ENCODE measurements at regions not wholly inside any gene's neighbourhood (a gene's known extent, or its start where the extent isn't known, plus 50 kb on each side); places are given as distances from the start of the nearest gene placed in this dataset.

DNA sequence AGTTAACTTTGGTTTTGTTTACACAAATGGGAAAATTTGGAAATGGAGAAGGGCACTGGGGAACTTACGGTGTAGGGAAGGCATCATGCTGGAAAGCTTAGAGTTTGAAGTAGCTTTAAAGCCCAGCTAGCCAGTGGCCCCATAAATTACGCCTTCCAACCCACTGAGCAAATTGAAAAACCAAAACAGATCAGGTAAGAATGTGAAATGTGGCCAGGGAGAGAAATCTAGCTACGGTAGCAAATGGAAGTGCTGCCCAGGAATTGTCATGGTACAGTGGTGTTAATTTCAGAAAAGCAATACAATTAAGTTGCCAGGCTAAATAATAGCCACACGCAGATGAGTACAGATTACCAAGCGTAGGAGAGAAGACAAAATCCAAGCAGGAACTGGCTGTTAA, 654.8 kb downstream of the PRELID2 start:
- no peaks in the 10 kb centered on the region for H3K4me1 ChIP-seq (ENCODE audit: control insufficient read depth, extremely low read depth, insufficient read depth, low read length)
- no peaks in the 10 kb centered on the region for H3K36me3 ChIP-seq (ENCODE audit: control insufficient read depth in 2 of 2, extremely low read depth in 1 of 2, insufficient read depth in 2 of 2, low read length in 2 of 2)
- H3K9ac ChIP-seq (ENCODE audit: control insufficient read depth, extremely low read depth, insufficient read depth, low read length): no peak overlapping the region
- no peak for DNase-seq (ENCODE audit: low read depth, low spot score)
- H3K4me2 ChIP-seq (ENCODE audit: control insufficient read depth, extremely low read depth, insufficient read depth, low read depth, low read length): no peak overlapping the region
- H3K9me3 ChIP-seq (ENCODE audit: control insufficient read depth, low read depth, low read length): no peaks in the 10 kb centered on the region
- TF ChIP-seq EZH2 (IDR thresholded peaks at IDR 0.05; ENCODE audit: low read length): no peak
- TF ChIP-seq, protein P1, sequence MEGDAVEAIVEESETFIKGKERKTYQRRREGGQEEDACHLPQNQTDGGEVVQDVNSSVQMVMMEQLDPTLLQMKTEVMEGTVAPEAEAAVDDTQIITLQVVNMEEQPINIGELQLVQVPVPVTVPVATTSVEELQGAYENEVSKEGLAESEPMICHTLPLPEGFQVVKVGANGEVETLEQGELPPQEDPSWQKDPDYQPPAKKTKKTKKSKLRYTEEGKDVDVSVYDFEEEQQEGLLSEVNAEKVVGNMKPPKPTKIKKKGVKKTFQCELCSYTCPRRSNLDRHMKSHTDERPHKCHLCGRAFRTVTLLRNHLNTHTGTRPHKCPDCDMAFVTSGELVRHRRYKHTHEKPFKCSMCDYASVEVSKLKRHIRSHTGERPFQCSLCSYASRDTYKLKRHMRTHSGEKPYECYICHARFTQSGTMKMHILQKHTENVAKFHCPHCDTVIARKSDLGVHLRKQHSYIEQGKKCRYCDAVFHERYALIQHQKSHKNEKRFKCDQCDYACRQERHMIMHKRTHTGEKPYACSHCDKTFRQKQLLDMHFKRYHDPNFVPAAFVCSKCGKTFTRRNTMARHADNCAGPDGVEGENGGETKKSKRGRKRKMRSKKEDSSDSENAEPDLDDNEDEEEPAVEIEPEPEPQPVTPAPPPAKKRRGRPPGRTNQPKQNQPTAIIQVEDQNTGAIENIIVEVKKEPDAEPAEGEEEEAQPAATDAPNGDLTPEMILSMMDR (optimal IDR thresholded peaks at IDR 0.05 in 1 of 3, IDR thresholded peaks at IDR 0.05 in 1 of 3, conservative IDR thresholded peaks at IDR 0.05 in 1 of 3; ENCODE audit: extremely low read depth in 1 of 3, insufficient read depth in 2 of 3, low read length in 3 of 3): no peak
- no peak overlapping the region for H2AFZ ChIP-seq (ENCODE audit: control insufficient read depth, low read length)
- no peaks in the 10 kb centered on the region for H3K9me1 ChIP-seq (ENCODE audit: control insufficient read depth, extremely low read depth, insufficient read depth, low read length)
- H3K79me2 ChIP-seq (ENCODE audit: control insufficient read depth, insufficient read depth, low read length): no peaks in the 10 kb centered on the region
- H3K4me3 ChIP-seq (ENCODE audit: control insufficient read depth in 2 of 3, extremely low read depth in 1 of 3, insufficient read depth in 2 of 3, low read depth in 1 of 3, low read length in 3 of 3): no peak overlapping the region
- no peaks in the 10 kb centered on the region for H3K27me3 ChIP-seq (ENCODE audit: control insufficient read depth, extremely low read depth, insufficient read depth, low read length)
- H4K20me1 ChIP-seq (ENCODE audit: control insufficient read depth, extremely low read depth, insufficient read depth, low read length): no peaks in the 10 kb centered on the region
- no peak for FAIRE-seq
- H3K27ac ChIP-seq (ENCODE audit: control insufficient read depth, insufficient read depth, low read length): no peak overlapping the region
- dilution Hi-C loops (cut with MboI; ENCODE audit: extremely low pct_ligation_motif_present, low sequenced_read_pairs): no loop called here

DNA sequence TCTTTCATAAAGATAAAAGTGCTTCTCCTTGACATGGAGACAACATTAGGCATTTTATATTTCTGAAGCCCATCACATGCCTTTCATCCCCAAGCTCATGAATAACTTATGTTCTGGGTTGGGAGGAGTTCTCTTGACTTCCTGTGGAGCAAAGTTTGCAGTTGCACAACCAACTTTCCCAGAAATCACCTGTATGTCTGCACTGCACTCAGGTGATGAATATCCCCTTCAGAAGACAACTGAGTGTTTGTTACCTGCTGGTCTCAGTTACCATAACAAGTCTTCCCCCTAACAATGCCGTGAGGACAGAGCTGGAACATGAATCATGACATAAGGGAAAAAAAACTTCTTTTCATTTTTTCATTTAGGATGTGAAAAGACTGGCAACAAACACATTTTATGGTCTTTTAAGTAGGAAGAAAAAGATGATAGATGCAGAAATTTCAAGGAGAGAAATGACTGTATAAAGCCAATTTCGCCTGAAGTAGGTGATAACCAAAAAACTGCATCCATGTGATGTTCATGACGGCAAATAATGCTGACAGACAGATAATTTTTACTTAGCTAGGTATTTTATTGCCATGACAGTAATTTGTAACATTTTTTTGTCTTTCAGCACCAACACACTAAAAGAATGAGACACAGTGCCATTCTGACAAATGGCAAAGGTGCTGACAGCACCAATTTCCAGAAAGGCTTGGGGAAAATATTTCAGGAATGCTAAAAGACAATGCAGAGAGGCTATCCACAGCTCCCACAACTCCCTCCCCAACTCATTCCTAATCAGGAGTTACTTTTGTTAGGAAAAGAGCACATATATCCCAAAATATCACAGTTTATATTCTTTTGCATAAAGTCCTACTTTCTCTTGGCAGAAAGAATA, 656.3 kb downstream of the PRELID2 start:
- Histone ChIP-seq H3K27ac (ENCODE audit: control insufficient read depth, insufficient read depth, low read length) (no peak overlapping the region), H3K9ac (ENCODE audit: control insufficient read depth, extremely low read depth, insufficient read depth, low read length) (no peak overlapping the region), H4K20me1 (ENCODE audit: control insufficient read depth, extremely low read depth, insufficient read depth, low read length) (no peaks in the 10 kb centered on the region), H3K4me1 (ENCODE audit: control insufficient read depth, extremely low read depth, insufficient read depth, low read length) (no peaks in the 10 kb centered on the region), H3K9me3 (ENCODE audit: control insufficient read depth, low read depth, low read length) (no peaks in the 10 kb centered on the region), H3K4me2 (ENCODE audit: control insufficient read depth, extremely low read depth, insufficient read depth, low read depth, low read length) (no peak overlapping the region), H3K36me3 (ENCODE audit: control insufficient read depth in 2 of 2, extremely low read depth in 1 of 2, insufficient read depth in 2 of 2, low read length in 2 of 2) (no peaks in the 10 kb centered on the region), H2AFZ (ENCODE audit: control insufficient read depth, low read length) (no peak overlapping the region), H3K27me3 (ENCODE audit: control insufficient read depth, extremely low read depth, insufficient read depth, low read length) (no peaks in the 10 kb centered on the region), H3K4me3 (ENCODE audit: control insufficient read depth in 2 of 3, extremely low read depth in 1 of 3, insufficient read depth in 2 of 3, low read depth in 1 of 3, low read length in 3 of 3) (no peak overlapping the region), H3K9me1 (ENCODE audit: control insufficient read depth, extremely low read depth, insufficient read depth, low read length) (no peaks in the 10 kb centered on the region), H3K79me2 (ENCODE audit: control insufficient read depth, insufficient read depth, low read length) (no peaks in the 10 kb centered on the region)
- FAIRE-seq (no peak), DNase-seq (ENCODE audit: low read depth, low spot score) (no peak)
- dilution Hi-C loops (cut with MboI; ENCODE audit: extremely low pct_ligation_motif_present, low sequenced_read_pairs): no loop called here
- TF ChIP-seq, protein P1 (optimal IDR thresholded peaks at IDR 0.05 in 1 of 3, IDR thresholded peaks at IDR 0.05 in 1 of 3, conservative IDR thresholded peaks at IDR 0.05 in 1 of 3; ENCODE audit: extremely low read depth in 1 of 3, insufficient read depth in 2 of 3, low read length in 3 of 3): no peak
- no peak for TF ChIP-seq EZH2 (IDR thresholded peaks at IDR 0.05; ENCODE audit: low read length)

Data from keratinocyte (primary cell).